A549 (cell line): ENCODE measurements at regions not wholly inside any gene's neighbourhood (a gene's known extent, or its start where the extent isn't known, plus 50 kb on each side); places are given as distances from the start of the nearest gene placed in this dataset.

Experiments used
- ATAC-seq, 2 experiments: fragments of 200-7000 bp in 1 of 2; fragments of >200 bp in 1 of 2; cut with Nextera tagmentation in 1 of 2; cut with Tn5 transposase in 1 of 2; 3 replicates each; pipeline versions ENCODE4 v1.8.0 to v1.9.1; 2018 to 2020; ENCODE audit warnings: mild to moderate bottlenecking in 1 of 2, moderate library complexity in 1 of 2
- CTCF ChIA-PET: fragments of 300-600 bp; sonication (Branson Sonifier 250); formaldehyde crosslinking; extraction: SDS; loops from one replicate; lab custom pipeline; 2021; ENCODE audit warnings: antibody characterized with exemption, inconsistent platforms; lab: Yijun Ruan, JAX
- POLR2A ChIA-PET: fragments of 350-600 bp; formaldehyde crosslinking; extraction: SDS; loops from one replicate; lab custom pipeline; 2021; ENCODE audit warnings: antibody characterized with exemption, inconsistent platforms; lab: Yijun Ruan, JAX
- DNase-seq, 2 experiments: peaks; one replicate each; pipeline versions ENCODE4 v3.0.0 to v3.0.0-alpha.2; 2011 to 2016; ENCODE audit warnings: low read depth in 1 of 2, low spot score in 1 of 2
- FAIRE-seq: peaks from 2 replicates; lab custom pipeline; 2011; peaks lifted over from hg19 to GRCh38; lab: Jason Lieb, UNC
- H3K27ac ChIP-seq, 2 experiments: fragments of >200 bp; sonication (Bioruptor Twin); formaldehyde crosslinking; 3 replicates each; pipeline ENCODE4 v1.5.1; 2016 to 2017
- H3K4me1 ChIP-seq: fragments of >200 bp; sonication (Bioruptor Twin); formaldehyde crosslinking; 3 replicates; pipeline ENCODE4 v1.6.1; 2016
- H3K4me2 ChIP-seq: fragments of >200 bp; sonication (Bioruptor Twin); formaldehyde crosslinking; 3 replicates; pipeline ENCODE4 v1.6.1; 2016
- H3K4me3 ChIP-seq: fragments of >200 bp; sonication (Bioruptor Twin); formaldehyde crosslinking; 3 replicates; pipeline ENCODE4 v1.5.1; 2016
- H3K9me3 ChIP-seq: fragments of >200 bp; sonication (Bioruptor Twin); formaldehyde crosslinking; 3 replicates; pipeline ENCODE4 v1.6.1; 2016
- BCL3 ChIP-seq: fragments of >200 bp; sonication (Bioruptor Twin); formaldehyde crosslinking; IDR thresholded peaks from 3 replicates; pipeline ENCODE4 v1.6.1; 2016
- BHLHE40 ChIP-seq: IDR thresholded peaks from 2 replicates; pipeline ENCODE4 v1.6.1; 2012; ENCODE audit warnings: low read depth, low read length, inconsistent platforms
- CBX2 ChIP-seq: fragments of 200-600 bp; sonication (generic); IDR thresholded peaks from 2 replicates; pipeline ENCODE4 v1.6.1; 2016; ENCODE audit warnings: low read depth, mild to moderate bottlenecking, borderline replicate concordance
- CBX8 ChIP-seq: fragments of 200-600 bp; sonication (generic); IDR thresholded peaks from 2 replicates; pipeline ENCODE4 v1.6.1; 2016
- CEBPB ChIP-seq, 2 experiments: fragments of >200 bp in 1 of 2; sonication (Bioruptor Twin) in 1 of 2; formaldehyde crosslinking in 1 of 2; IDR thresholded peaks; 2 replicates each; pipeline ENCODE4 v1.6.1; 2012 to 2016
- CHD2 ChIP-seq: fragments of 150-350 bp; IDR thresholded peaks from 2 replicates; pipeline ENCODE4 v1.6.1; 2014; ENCODE audit warnings: low read length; ENCODE audit not compliant: partially characterized antibody
- CHD4 ChIP-seq: fragments of 200-600 bp; sonication (generic); IDR thresholded peaks from 2 replicates; pipeline ENCODE4 v1.6.1; 2016; ENCODE audit warnings: antibody characterized with exemption, mild to moderate bottlenecking, borderline replicate concordance
- E2F6 ChIP-seq: IDR thresholded peaks from 2 replicates; pipeline ENCODE4 v1.6.1; 2012; ENCODE audit warnings: low read depth, borderline replicate concordance
- EHF ChIP-seq: fragments of 250-450 bp; sonication (Bioruptor Pico); IDR thresholded peaks from 2 replicates; pipeline ENCODE4 v1.5.0; 2020; ENCODE audit warnings: mild to moderate bottlenecking
- EP300 ChIP-seq, 2 experiments: fragments of >200 bp; sonication (Bioruptor Twin); formaldehyde crosslinking; IDR thresholded peaks; 2 replicates in 1 of 2; 3 replicates in 1 of 2; pipeline ENCODE4 v1.6.1; 2016 to 2017
- ESRRA ChIP-seq: fragments of 150-350 bp; IDR thresholded peaks from 2 replicates; pipeline ENCODE4 v1.6.1; 2014; ENCODE audit warnings: mild to moderate bottlenecking, low read length, borderline replicate concordance
- FOSB ChIP-seq: fragments of 250-450 bp; sonication (Bioruptor Pico); IDR thresholded peaks from 2 replicates; pipeline ENCODE4 v1.5.0; 2020; ENCODE audit warnings: mild to moderate bottlenecking, moderate library complexity
- GATA3 ChIP-seq: IDR thresholded peaks from 2 replicates; pipeline ENCODE4 v1.6.1; 2012; ENCODE audit warnings: borderline replicate concordance
- HOXB13 ChIP-seq: fragments of 250-450 bp; sonication (Bioruptor Pico); IDR thresholded peaks from 2 replicates; pipeline ENCODE4 v1.5.0; 2020; ENCODE audit warnings: low read depth, mild to moderate bottlenecking, moderate library complexity
- HOXB5 ChIP-seq: fragments of 250-450 bp; sonication (Bioruptor Pico); IDR thresholded peaks from 2 replicates; pipeline ENCODE4 v1.5.0; 2020; ENCODE audit warnings: mild to moderate bottlenecking, moderate library complexity
- JUN ChIP-seq, 2 experiments: fragments of >200 bp; sonication (Bioruptor Twin); formaldehyde crosslinking; IDR thresholded peaks; 2 replicates in 1 of 2; 3 replicates in 1 of 2; pipeline ENCODE4 v1.6.1; 2016 to 2017
- JUNB ChIP-seq: fragments of >200 bp; sonication (Bioruptor Twin); formaldehyde crosslinking; IDR thresholded peaks from 2 replicates; pipeline ENCODE4 v1.6.1; 2016
- NFE2L2 ChIP-seq: fragments of 150-350 bp; conservative IDR thresholded peaks from 2 replicates; pipeline ENCODE4 v1.6.1; 2014; ENCODE audit warnings: low read length
- NPAS2 ChIP-seq: fragments of 250-450 bp; sonication (Bioruptor Pico); IDR thresholded peaks from 2 replicates; pipeline ENCODE4 v1.8.0; 2022; ENCODE audit warnings: mild to moderate bottlenecking, moderate library complexity, borderline replicate concordance
- RARB ChIP-seq: fragments of 250-450 bp; sonication (Bioruptor Pico); IDR thresholded peaks from 2 replicates; pipeline ENCODE4 v1.8.0; 2021; ENCODE audit warnings: mild to moderate bottlenecking, moderate library complexity
- ZNF302 ChIP-seq: fragments of 250-450 bp; sonication (Bioruptor Pico); IDR thresholded peaks from 2 replicates; pipeline ENCODE4 v1.9.0; 2021; ENCODE audit warnings: inconsistent platforms, mild to moderate bottlenecking, moderate library complexity
- WGBS: methylation state at CpG from one replicate; pipeline ENCODE4 v1.1.6; 2017; ENCODE audit errors: missing lambda C conversion rate; 5-methylcytosine and 5-hydroxymethylcytosine counted together
- TF ChIP-seq, protein P1 (sequence below): IDR thresholded peaks from 2 replicates; pipeline ENCODE4 v1.6.1; 2012

GRCh38 chr7:22052674-22053365, 107.1 kb upstream of the CDCA7L start:
- ChIA-PET CTCF (interaction anchor here (0.9 kb wide), 1 partner anchor 51 kb away, joined by 4 read pairs; no protein-coding TSS in a partner anchor), POLR2A (no interaction called here)
- H3K4me3 ChIP-seq, result no peak overlapping the region
- no peaks in the 10 kb centered on the region for H3K4me1 ChIP-seq
- ATAC-seq (no peak), FAIRE-seq (no peak), DNase-seq (no peak)
- H3K9me3 ChIP-seq, result no peaks in the 10 kb centered on the region
- 34% methylated on average over 9 of the region's 9 CpGs for WGBS
- no peak overlapping the region for H3K4me2 ChIP-seq
- H3K27ac ChIP-seq, result no peak overlapping the region
- TF ChIP-seq CHD4, result no peak
- TF ChIP-seq, protein P1, sequence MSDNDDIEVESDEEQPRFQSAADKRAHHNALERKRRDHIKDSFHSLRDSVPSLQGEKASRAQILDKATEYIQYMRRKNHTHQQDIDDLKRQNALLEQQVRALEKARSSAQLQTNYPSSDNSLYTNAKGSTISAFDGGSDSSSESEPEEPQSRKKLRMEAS, result no peak
- TF ChIP-seq BHLHE40, result no peak
- no peak for TF ChIP-seq NFE2L2
- TF ChIP-seq FOSB, result no peak
- no peak for TF ChIP-seq JUNB
- no peak for TF ChIP-seq EP300 (IDR thresholded peaks at IDR 0.05)
- TF ChIP-seq CEBPB (IDR thresholded peaks at IDR 0.05), result no peak
- TF ChIP-seq EHF (CRISPR knock-in tag), result no peak
- no peak for TF ChIP-seq GATA3
- no peak for TF ChIP-seq CBX2
- no peak for TF ChIP-seq E2F6
- TF ChIP-seq BCL3, result no peak
- no peak for TF ChIP-seq ESRRA
- no peak for TF ChIP-seq NPAS2 (CRISPR knock-in tag)
- no peak for TF ChIP-seq JUN (IDR thresholded peaks at IDR 0.05)
- TF ChIP-seq HOXB5 (CRISPR knock-in tag), result no peak
- TF ChIP-seq ZNF302 (CRISPR knock-in tag), result no peak

GRCh38 chr7:22051886-22052673, 106.4 kb upstream of the CDCA7L start:
- Histone ChIP-seq H3K27ac (no peak overlapping the region), H3K9me3 (no peaks in the 10 kb centered on the region), H3K4me2 (no peak overlapping the region), H3K4me3 (no peak overlapping the region), H3K4me1 (no peaks in the 10 kb centered on the region)
- DNase-seq, result no peak
- no peak for FAIRE-seq
- WGBS, result 28% methylated on average over 14 of the region's 14 CpGs
- no peak for ATAC-seq
- ChIA-PET POLR2A (no interaction called here), CTCF (interaction anchor here (0.9 to 1.0 kb wide), 2 partner anchors 51 to 52 kb away, joined by 3 to 4 read pairs; no protein-coding TSS in a partner anchor)
- no peak for TF ChIP-seq CBX8
- TF ChIP-seq CHD2, result no peak
- no peak for TF ChIP-seq RARB (CRISPR knock-in tag)
- TF ChIP-seq HOXB13 (CRISPR knock-in tag), result no peak
